ENCODE measurements at regions not wholly inside any gene's neighbourhood (a gene's known extent, or its start where the extent isn't known, plus 50 kb on each side); places are given as distances from the start of the nearest gene placed in this dataset.

GRCh38 chr6:4612636-4613171, 163.5 kb upstream of the CDYL start:
- intact Hi-C loops (cut with DNase I) = no loop called here
- no peaks in the 10 kb centered on the region for H3K27me3 ChIP-seq (ENCODE audit: control insufficient read depth, insufficient read depth)
- no peak overlapping the region for H3K27ac ChIP-seq (ENCODE audit: low read length)
- WGBS = 63% methylated on average over 5 of the region's 5 CpGs
- DNase-seq = peak in 2 of 3 donors; percentile 51 to 62
- no peaks in the 10 kb centered on the region for H3K9me3 ChIP-seq (ENCODE audit: control insufficient read depth, low read length)
- H3K4me3 ChIP-seq (ENCODE audit: low read length) = no peak overlapping the region
- peaks cover 5% of the 10 kb centered on the region for H3K4me1 ChIP-seq (ENCODE audit: control insufficient read depth, insufficient read depth, low read length)
- peak; percentile 52 to 55 for ATAC-seq

- peaks cover 7% of the 10 kb centered on the region for H3K4me1 ChIP-seq (ENCODE audit: control insufficient read depth, insufficient read depth, low read length)
- no peaks in the 10 kb centered on the region for H3K27me3 ChIP-seq (ENCODE audit: control insufficient read depth, insufficient read depth)
- H3K9me3 ChIP-seq (ENCODE audit: control insufficient read depth, low read length) = no peaks in the 10 kb centered on the region
- intact Hi-C loops (cut with DNase I) = no loop called here
- DNase-seq = no peak
- ATAC-seq = no peak
- no peak overlapping the region for H3K27ac ChIP-seq (ENCODE audit: low read length)
- 62% methylated on average over 9 of the region's 9 CpGs for WGBS
- H3K4me3 ChIP-seq (ENCODE audit: low read length) = no peak overlapping the region
Observed at GRCh38 chr6:4611429-4612129, 164.6 kb upstream of the CDYL start.

GRCh38 chr6:4610256-4610655, 165.9 kb upstream of the CDYL start:
- ATAC-seq = peak; percentile 61 to 66
- H3K4me1 ChIP-seq (ENCODE audit: control insufficient read depth, insufficient read depth, low read length) = peaks cover 7% of the 10 kb centered on the region
- intact Hi-C loops (cut with DNase I) = no loop called here
- H3K9me3 ChIP-seq (ENCODE audit: control insufficient read depth, low read length) = no peaks in the 10 kb centered on the region
- H3K27me3 ChIP-seq (ENCODE audit: control insufficient read depth, insufficient read depth) = no peaks in the 10 kb centered on the region
- no peak overlapping the region for H3K27ac ChIP-seq (ENCODE audit: low read length)
- 14% methylated on average over 7 of the region's 7 CpGs for WGBS
- H3K4me3 ChIP-seq (ENCODE audit: low read length) = no peak overlapping the region
- DNase-seq = peak; percentile 73 to 88 (median 78)

- H3K4me1 ChIP-seq (ENCODE audit: control insufficient read depth, insufficient read depth, low read length) = peaks cover 7% of the 10 kb centered on the region
- intact Hi-C loops (cut with DNase I) = no loop called here
- no peak overlapping the region for H3K27ac ChIP-seq (ENCODE audit: low read length)
- H3K4me3 ChIP-seq (ENCODE audit: low read length) = no peak overlapping the region
- no peaks in the 10 kb centered on the region for H3K27me3 ChIP-seq (ENCODE audit: control insufficient read depth, insufficient read depth)
- 84% methylated on average over 23 of the region's 23 CpGs for WGBS
- H3K9me3 ChIP-seq (ENCODE audit: control insufficient read depth, low read length) = no peaks in the 10 kb centered on the region
- DNase-seq = no peak
- no peak for ATAC-seq
Observed at GRCh38 chr6:4608361-4609115, 167.7 kb upstream of the CDYL start.

- DNase-seq (no peak), ATAC-seq (no peak)
- Histone ChIP-seq H3K9me3 (ENCODE audit: control insufficient read depth, low read length) (no peaks in the 10 kb centered on the region), H3K27ac (ENCODE audit: low read length) (no peak overlapping the region), H3K4me3 (ENCODE audit: low read length) (no peak overlapping the region), H3K27me3 (ENCODE audit: control insufficient read depth, insufficient read depth) (no peaks in the 10 kb centered on the region), H3K4me1 (ENCODE audit: control insufficient read depth, insufficient read depth, low read length) (peaks cover 2% of the 10 kb centered on the region)
- 62% methylated on average over 6 of the region's 6 CpGs for WGBS
- intact Hi-C loops (cut with DNase I) = no loop called here
Observed at GRCh38 chr6:4607793-4608192, 168.4 kb upstream of the CDYL start.

GRCh38 chr6:4606821-4607704, 169.1 kb upstream of the CDYL start:
- no peak for ATAC-seq
- 56% methylated on average over 17 of the region's 17 CpGs for WGBS
- peak in 1 of 3 donors; percentile 54 for DNase-seq
- Histone ChIP-seq H3K27ac (ENCODE audit: low read length) (no peak overlapping the region), H3K9me3 (ENCODE audit: control insufficient read depth, low read length) (no peaks in the 10 kb centered on the region), H3K4me1 (ENCODE audit: control insufficient read depth, insufficient read depth, low read length) (peaks cover 2% of the 10 kb centered on the region), H3K27me3 (ENCODE audit: control insufficient read depth, insufficient read depth) (no peaks in the 10 kb centered on the region), H3K4me3 (ENCODE audit: low read length) (no peak overlapping the region)
- intact Hi-C loops (cut with DNase I) = no loop called here

- Histone ChIP-seq H3K4me3 (ENCODE audit: low read length) (no peak overlapping the region), H3K4me1 (ENCODE audit: control insufficient read depth, insufficient read depth, low read length) (peaks cover 2% of the 10 kb centered on the region), H3K9me3 (ENCODE audit: control insufficient read depth, low read length) (no peaks in the 10 kb centered on the region), H3K27ac (ENCODE audit: low read length) (no peak overlapping the region), H3K27me3 (ENCODE audit: control insufficient read depth, insufficient read depth) (no peaks in the 10 kb centered on the region)
- intact Hi-C loops (cut with DNase I) = no loop called here
- ATAC-seq (no peak), DNase-seq (no peak)
- 92% methylated on average over 7 of the region's 7 CpGs for WGBS
Observed at GRCh38 chr6:4606016-4606415, 170.2 kb upstream of the CDYL start.

- intact Hi-C loops (cut with DNase I) = no loop called here
- 94% methylated on average over 1 of the region's 1 CpG for WGBS
- Histone ChIP-seq H3K9me3 (ENCODE audit: control insufficient read depth, low read length) (no peaks in the 10 kb centered on the region), H3K27me3 (ENCODE audit: control insufficient read depth, insufficient read depth) (no peaks in the 10 kb centered on the region), H3K4me1 (ENCODE audit: control insufficient read depth, insufficient read depth, low read length) (peaks cover 2% of the 10 kb centered on the region), H3K4me3 (ENCODE audit: low read length) (no peak overlapping the region), H3K27ac (ENCODE audit: low read length) (no peak overlapping the region)
- no peak for ATAC-seq
- no peak for DNase-seq
Observed at GRCh38 chr6:4603856-4604369, 172.3 kb upstream of the CDYL start.

- Histone ChIP-seq H3K27ac (ENCODE audit: low read length) (no peak overlapping the region), H3K4me3 (ENCODE audit: low read length) (no peak overlapping the region), H3K27me3 (ENCODE audit: control insufficient read depth, insufficient read depth) (no peaks in the 10 kb centered on the region), H3K4me1 (ENCODE audit: control insufficient read depth, insufficient read depth, low read length) (peaks cover 2% of the 10 kb centered on the region), H3K9me3 (ENCODE audit: control insufficient read depth, low read length) (no peaks in the 10 kb centered on the region)
- ATAC-seq (peak; percentile 85 to 88), DNase-seq (peak; percentile 63 to 78 (median 69))
- 68% methylated on average over 7 of the region's 7 CpGs for WGBS
- intact Hi-C loops (cut with DNase I) = no loop called here
Observed at GRCh38 chr6:4603291-4603690, 172.9 kb upstream of the CDYL start.

- ATAC-seq (no peak), DNase-seq (no peak)
- H3K4me1 ChIP-seq (ENCODE audit: control insufficient read depth, insufficient read depth, low read length) = no peaks in the 10 kb centered on the region
- H3K9me3 ChIP-seq (ENCODE audit: control insufficient read depth, low read length) = no peaks in the 10 kb centered on the region
- H3K4me3 ChIP-seq (ENCODE audit: low read length) = no peak overlapping the region
- intact Hi-C loops (cut with DNase I) = no loop called here
- WGBS = 81% methylated on average over 2 of the region's 2 CpGs
- no peaks in the 10 kb centered on the region for H3K27me3 ChIP-seq (ENCODE audit: control insufficient read depth, insufficient read depth)
- no peak overlapping the region for H3K27ac ChIP-seq (ENCODE audit: low read length)
Observed at GRCh38 chr6:4599924-4600323, 176.3 kb upstream of the CDYL start.

All from right cardiac atrium (tissue), 5 donors.